NT2/D1 (cell line): ENCODE measurements at regions not wholly inside any gene's neighbourhood (a gene's known extent, or its start where the extent isn't known, plus 50 kb on each side); places are given as distances from the start of the nearest gene placed in this dataset.

Experiments
- YY1 ChIP-seq: IDR thresholded peaks from 2 replicates; pipeline ENCODE4 v1.6.1; 2011; ENCODE audit not compliant: insufficient read length, insufficient read depth
- ZNF274 ChIP-seq: IDR thresholded peaks from 2 replicates; pipeline ENCODE4 v1.6.1; 2011; ENCODE audit warnings: mild to moderate bottlenecking, low read depth, low read length

- TF ChIP-seq YY1, result no peak
- no peak for TF ChIP-seq ZNF274
These were observed 588.4 kb downstream of the SLC4A3 start for GRCh38 chr2:220215785-220216184.
